ENCODE measurements at regions not wholly inside any gene's neighbourhood (a gene's known extent, or its start where the extent isn't known, plus 50 kb on each side); places are given as distances from the start of the nearest gene placed in this dataset.

GRCh38 chr4:132642016-132642817 lies 506.9 kb upstream of the PCDH10 start:
- no peaks in the 10 kb centered on the region for H3K9me3 ChIP-seq
- DNase-seq, result no peak
- intact Hi-C loops (cut with DNase I; ENCODE audit: low total_unique reads), result no loop called here
- WGBS, 2 donors (ENCODE audit: low coverage in 1 of 2), result 8 to 18% methylated on average over 5 to 6 of the region's 6 CpGs
- H3K4me3 ChIP-seq, result no peak overlapping the region
- H3K27ac ChIP-seq, result no peak overlapping the region
- no peaks in the 10 kb centered on the region for H3K4me1 ChIP-seq
- in situ Hi-C loops (cut with MboI; ENCODE audit: low pct_ligation_motif_present in 1 of 4, low pct_unique_long_range_greater_than_20kb in 1 of 4, low sequenced_read_pairs in 3 of 4), result no loop called here
- no peaks in the 10 kb centered on the region for H3K36me3 ChIP-seq
- TF ChIP-seq CTCF (IDR thresholded peaks at IDR 0.05) (peak in 4 of 5 experiments; percentile 36 to 51 (median 41)), POLR2AphosphoS5 (IDR thresholded peaks at IDR 0.05) (no peak), POLR2A (IDR thresholded peaks at IDR 0.05) (no peak)
- H3K27me3 ChIP-seq, result no peaks in the 10 kb centered on the region

GRCh38 chr4:132646186-132646585 lies 502.9 kb upstream of the PCDH10 start:
- intact Hi-C loops (cut with DNase I; ENCODE audit: low total_unique reads), result no loop called here
- H3K9me3 ChIP-seq, result no peaks in the 10 kb centered on the region
- DNase-seq, result no peak
- in situ Hi-C loops (cut with MboI; ENCODE audit: low pct_ligation_motif_present in 1 of 4, low pct_unique_long_range_greater_than_20kb in 1 of 4, low sequenced_read_pairs in 3 of 4), result no loop called here
- 58 to 79% methylated on average over 2 of the region's 2 CpGs for WGBS, 2 donors (ENCODE audit: low coverage in 1 of 2)
- no peaks in the 10 kb centered on the region for H3K27me3 ChIP-seq
- H3K27ac ChIP-seq, result no peak overlapping the region
- H3K36me3 ChIP-seq, result no peaks in the 10 kb centered on the region
- no peak overlapping the region for H3K4me3 ChIP-seq
- TF ChIP-seq EP300 (IDR thresholded peaks at IDR 0.05; ENCODE audit: low read depth) (no peak), POLR2A (IDR thresholded peaks at IDR 0.05) (no peak), POLR2AphosphoS5 (IDR thresholded peaks at IDR 0.05) (no peak), CTCF (IDR thresholded peaks at IDR 0.05) (no peak)
- no peaks in the 10 kb centered on the region for H3K4me1 ChIP-seq

- Histone ChIP-seq H3K27me3 (no peaks in the 10 kb centered on the region), H3K36me3 (no peaks in the 10 kb centered on the region), H3K27ac (no peak overlapping the region), H3K4me1 (no peaks in the 10 kb centered on the region), H3K4me3 (no peak overlapping the region), H3K9me3 (no peaks in the 10 kb centered on the region)
- in situ Hi-C loops (cut with MboI; ENCODE audit: low pct_ligation_motif_present in 1 of 4, low pct_unique_long_range_greater_than_20kb in 1 of 4, low sequenced_read_pairs in 3 of 4) (no loop called here), intact Hi-C loops (cut with DNase I; ENCODE audit: low total_unique reads) (no loop called here)
- TF ChIP-seq POLR2A (IDR thresholded peaks at IDR 0.05), result no peak
- no peak for TF ChIP-seq CTCF (IDR thresholded peaks at IDR 0.05)
- TF ChIP-seq POLR2AphosphoS5 (IDR thresholded peaks at IDR 0.05), result no peak
- no peak for TF ChIP-seq EP300 (IDR thresholded peaks at IDR 0.05; ENCODE audit: low read depth)
- no peak for DNase-seq
- WGBS, 2 donors (ENCODE audit: low coverage in 1 of 2), result 81 to 84% methylated on average over 2 of the region's 2 CpGs
Observed at GRCh38 chr4:132651196-132651595, 497.9 kb upstream of the PCDH10 start.

- in situ Hi-C loops (cut with MboI; ENCODE audit: low pct_ligation_motif_present in 1 of 4, low pct_unique_long_range_greater_than_20kb in 1 of 4, low sequenced_read_pairs in 3 of 4) (no loop called here), intact Hi-C loops (cut with DNase I; ENCODE audit: low total_unique reads) (no loop called here)
- Histone ChIP-seq H3K27me3 (no peaks in the 10 kb centered on the region), H3K9me3 (no peaks in the 10 kb centered on the region), H3K36me3 (no peaks in the 10 kb centered on the region), H3K27ac (no peak overlapping the region), H3K4me1 (no peaks in the 10 kb centered on the region), H3K4me3 (no peak overlapping the region)
- DNase-seq, result no peak
- TF ChIP-seq CTCF (IDR thresholded peaks at IDR 0.05), result no peak
- TF ChIP-seq POLR2A (IDR thresholded peaks at IDR 0.05), result no peak
- TF ChIP-seq EP300 (IDR thresholded peaks at IDR 0.05; ENCODE audit: low read depth), result no peak
- TF ChIP-seq POLR2AphosphoS5 (IDR thresholded peaks at IDR 0.05), result no peak
- 25 to 28% methylated on average over 1 of the region's 1 CpG for WGBS, 2 donors (ENCODE audit: low coverage in 1 of 2)
Observed at GRCh38 chr4:132660181-132660580, 488.9 kb upstream of the PCDH10 start.
